HepG2 (cell line): ENCODE measurements at regions not wholly inside any gene's neighbourhood (a gene's known extent, or its start where the extent isn't known, plus 50 kb on each side); places are given as distances from the start of the nearest gene placed in this dataset.
A peak's percentile ranks its signal among the peaks of the same experiment; 100 is the strongest.

Source experiments
- EP300 ChIP-seq, 3 experiments: sonication (generic) in 1 of 3; formaldehyde crosslinking in 1 of 3; IDR thresholded peaks; 2 replicates each; pipeline versions ENCODE4 v1.5.1 to v1.6.1; 2011 to 2020; ENCODE audit warnings: low read depth in 2 of 3, low read length in 2 of 3, borderline replicate concordance in 1 of 3, improper control_type of control experiment in 1 of 3, mild to moderate bottlenecking in 1 of 3, missing genetic modification reagents in 1 of 3, moderate library complexity in 1 of 3
- ETV5 ChIP-seq: IDR thresholded peaks from 2 replicates; pipeline ENCODE4 v1.6.1; 2018; ENCODE audit warnings: missing biosample characterization, missing genetic modification reagents, inconsistent platforms, borderline replicate concordance
- KLF13 ChIP-seq: sonication (generic); formaldehyde crosslinking; IDR thresholded peaks from 2 replicates; pipeline ENCODE4 v1.4.0; 2020; ENCODE audit warnings: mild to moderate bottlenecking, missing genetic modification reagents
- KLF9 ChIP-seq: IDR thresholded peaks from 2 replicates; pipeline ENCODE4 v1.6.1; 2016; ENCODE audit warnings: low read depth
- NCOA2 ChIP-seq: sonication (generic); formaldehyde crosslinking; IDR thresholded peaks from 2 replicates; pipeline ENCODE4 v1.8.0; 2022; ENCODE audit warnings: inconsistent platforms
- SIN3A ChIP-seq: IDR thresholded peaks from 2 replicates; pipeline ENCODE4 v1.6.1; 2011; ENCODE audit warnings: low read depth, mild to moderate bottlenecking, control low read depth, low read length, borderline replicate concordance
- SRF ChIP-seq: IDR thresholded peaks from 2 replicates; pipeline ENCODE4 v1.6.1; 2011; ENCODE audit warnings: mild to moderate bottlenecking, low read depth, low read length, moderate library complexity
- ZNF232 ChIP-seq: sonication (generic); formaldehyde crosslinking; IDR thresholded peaks from 2 replicates; pipeline ENCODE4 v1.4.0; 2020; ENCODE audit warnings: missing genetic modification reagents, borderline replicate concordance
- ZNF235 ChIP-seq: sonication (generic); formaldehyde crosslinking; IDR thresholded peaks from 2 replicates; pipeline ENCODE4 v1.8.1; 2023; ENCODE audit warnings: mild to moderate bottlenecking, missing genetic modification reagents, borderline replicate concordance
- ZNF550 ChIP-seq: sonication (generic); formaldehyde crosslinking; IDR thresholded peaks from 2 replicates; pipeline ENCODE4 v1.4.0; 2020; ENCODE audit warnings: mild to moderate bottlenecking, missing genetic modification reagents, borderline replicate concordance
- ZNF782 ChIP-seq: sonication (generic); formaldehyde crosslinking; IDR thresholded peaks from 2 replicates; pipeline ENCODE4 v1.4.0; 2020; ENCODE audit warnings: missing genetic modification reagents, mild to moderate bottlenecking, borderline replicate concordance
- TF ChIP-seq, protein P1 (sequence below): sonication (generic); formaldehyde crosslinking; IDR thresholded peaks from 2 replicates; pipeline ENCODE4 v1.4.0; 2020; ENCODE audit warnings: missing genetic modification reagents
- TF ChIP-seq, protein P2 (sequence below): sonication (generic); formaldehyde crosslinking; IDR thresholded peaks from 2 replicates; pipeline ENCODE4 v1.5.0; 2020; ENCODE audit warnings: mild to moderate bottlenecking, missing genetic modification reagents
- TF ChIP-seq, protein P3 (sequence below): sonication (generic); formaldehyde crosslinking; IDR thresholded peaks from 2 replicates; pipeline ENCODE4 v1.5.0; 2020; ENCODE audit warnings: mild to moderate bottlenecking, missing genetic modification reagents
- TF ChIP-seq, protein P4 (sequence below): sonication (generic); formaldehyde crosslinking; IDR thresholded peaks from 2 replicates; pipeline ENCODE4 v1.8.0; 2022; ENCODE audit warnings: mild to moderate bottlenecking, missing genetic modification reagents, borderline replicate concordance
- TF ChIP-seq, protein P5 (sequence below): IDR thresholded peaks from 2 replicates; pipeline ENCODE4 v1.6.1; 2016; ENCODE audit warnings: missing biosample characterization, missing genetic modification reagents, low read depth

DNA sequence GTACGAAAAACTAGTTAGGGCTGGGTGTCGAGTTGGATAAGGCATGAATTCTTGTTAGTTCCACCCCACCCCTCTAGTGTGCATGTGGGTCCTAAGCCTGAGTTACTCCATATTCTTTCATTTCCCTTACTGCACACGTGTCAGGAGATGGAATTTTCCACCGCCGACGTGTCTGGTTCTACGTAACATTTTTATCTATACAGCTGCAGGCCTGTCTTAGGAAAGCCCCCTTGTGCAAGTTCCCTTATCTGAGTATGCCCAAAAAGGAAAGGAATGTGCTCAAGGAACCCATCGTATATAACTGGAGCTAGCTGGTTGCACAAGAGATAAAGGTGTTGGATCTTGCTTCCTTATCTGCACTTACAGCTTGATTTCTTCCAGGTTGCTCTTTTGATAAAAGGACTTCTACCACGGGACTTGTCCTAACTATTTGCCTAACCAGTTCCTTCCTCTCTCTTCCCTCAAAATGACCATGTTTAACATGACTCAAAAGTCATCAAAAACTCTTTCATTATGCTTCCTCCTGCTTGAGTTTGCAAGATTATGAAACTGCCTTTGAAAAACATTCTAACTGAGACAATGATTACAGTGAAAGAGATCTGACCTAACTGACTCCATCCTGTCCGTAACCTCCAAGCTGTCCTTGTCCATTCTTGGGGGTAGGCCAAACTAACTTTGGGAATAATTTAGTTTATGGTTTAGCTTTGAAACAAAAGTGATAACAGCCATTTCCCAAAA lies 181.4 kb downstream of the AKR1D1 start (continued):
- TF ChIP-seq, protein P1, sequence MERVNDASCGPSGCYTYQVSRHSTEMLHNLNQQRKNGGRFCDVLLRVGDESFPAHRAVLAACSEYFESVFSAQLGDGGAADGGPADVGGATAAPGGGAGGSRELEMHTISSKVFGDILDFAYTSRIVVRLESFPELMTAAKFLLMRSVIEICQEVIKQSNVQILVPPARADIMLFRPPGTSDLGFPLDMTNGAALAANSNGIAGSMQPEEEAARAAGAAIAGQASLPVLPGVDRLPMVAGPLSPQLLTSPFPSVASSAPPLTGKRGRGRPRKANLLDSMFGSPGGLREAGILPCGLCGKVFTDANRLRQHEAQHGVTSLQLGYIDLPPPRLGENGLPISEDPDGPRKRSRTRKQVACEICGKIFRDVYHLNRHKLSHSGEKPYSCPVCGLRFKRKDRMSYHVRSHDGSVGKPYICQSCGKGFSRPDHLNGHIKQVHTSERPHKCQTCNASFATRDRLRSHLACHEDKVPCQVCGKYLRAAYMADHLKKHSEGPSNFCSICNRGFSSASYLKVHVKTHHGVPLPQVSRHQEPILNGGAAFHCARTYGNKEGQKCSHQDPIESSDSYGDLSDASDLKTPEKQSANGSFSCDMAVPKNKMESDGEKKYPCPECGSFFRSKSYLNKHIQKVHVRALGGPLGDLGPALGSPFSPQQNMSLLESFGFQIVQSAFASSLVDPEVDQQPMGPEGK (CRISPR knock-in tag), result peak; percentile 77
- TF ChIP-seq KLF13 (CRISPR knock-in tag), result no peak
- 0 out of 2 replicates have a peak, but pooled peaks have one; percentile 57 for TF ChIP-seq ZNF232
- TF ChIP-seq, protein P2, sequence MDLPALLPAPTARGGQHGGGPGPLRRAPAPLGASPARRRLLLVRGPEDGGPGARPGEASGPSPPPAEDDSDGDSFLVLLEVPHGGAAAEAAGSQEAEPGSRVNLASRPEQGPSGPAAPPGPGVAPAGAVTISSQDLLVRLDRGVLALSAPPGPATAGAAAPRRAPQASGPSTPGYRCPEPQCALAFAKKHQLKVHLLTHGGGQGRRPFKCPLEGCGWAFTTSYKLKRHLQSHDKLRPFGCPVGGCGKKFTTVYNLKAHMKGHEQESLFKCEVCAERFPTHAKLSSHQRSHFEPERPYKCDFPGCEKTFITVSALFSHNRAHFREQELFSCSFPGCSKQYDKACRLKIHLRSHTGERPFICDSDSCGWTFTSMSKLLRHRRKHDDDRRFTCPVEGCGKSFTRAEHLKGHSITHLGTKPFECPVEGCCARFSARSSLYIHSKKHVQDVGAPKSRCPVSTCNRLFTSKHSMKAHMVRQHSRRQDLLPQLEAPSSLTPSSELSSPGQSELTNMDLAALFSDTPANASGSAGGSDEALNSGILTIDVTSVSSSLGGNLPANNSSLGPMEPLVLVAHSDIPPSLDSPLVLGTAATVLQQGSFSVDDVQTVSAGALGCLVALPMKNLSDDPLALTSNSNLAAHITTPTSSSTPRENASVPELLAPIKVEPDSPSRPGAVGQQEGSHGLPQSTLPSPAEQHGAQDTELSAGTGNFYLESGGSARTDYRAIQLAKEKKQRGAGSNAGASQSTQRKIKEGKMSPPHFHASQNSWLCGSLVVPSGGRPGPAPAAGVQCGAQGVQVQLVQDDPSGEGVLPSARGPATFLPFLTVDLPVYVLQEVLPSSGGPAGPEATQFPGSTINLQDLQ (CRISPR knock-in tag), result no peak
- TF ChIP-seq, protein P3, sequence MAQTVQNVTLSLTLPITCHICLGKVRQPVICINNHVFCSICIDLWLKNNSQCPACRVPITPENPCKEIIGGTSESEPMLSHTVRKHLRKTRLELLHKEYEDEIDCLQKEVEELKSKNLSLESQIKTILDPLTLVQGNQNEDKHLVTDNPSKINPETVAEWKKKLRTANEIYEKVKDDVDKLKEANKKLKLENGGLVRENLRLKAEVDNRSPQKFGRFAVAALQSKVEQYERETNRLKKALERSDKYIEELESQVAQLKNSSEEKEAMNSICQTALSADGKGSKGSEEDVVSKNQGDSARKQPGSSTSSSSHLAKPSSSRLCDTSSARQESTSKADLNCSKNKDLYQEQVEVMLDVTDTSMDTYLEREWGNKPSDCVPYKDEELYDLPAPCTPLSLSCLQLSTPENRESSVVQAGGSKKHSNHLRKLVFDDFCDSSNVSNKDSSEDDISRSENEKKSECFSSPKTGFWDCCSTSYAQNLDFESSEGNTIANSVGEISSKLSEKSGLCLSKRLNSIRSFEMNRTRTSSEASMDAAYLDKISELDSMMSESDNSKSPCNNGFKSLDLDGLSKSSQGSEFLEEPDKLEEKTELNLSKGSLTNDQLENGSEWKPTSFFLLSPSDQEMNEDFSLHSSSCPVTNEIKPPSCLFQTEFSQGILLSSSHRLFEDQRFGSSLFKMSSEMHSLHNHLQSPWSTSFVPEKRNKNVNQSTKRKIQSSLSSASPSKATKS, result peak; percentile 86; the same call in 1 of the 2 replicates
- no peak for TF ChIP-seq SIN3A
- no peak for TF ChIP-seq ZNF782 (CRISPR knock-in tag)
- TF ChIP-seq SRF, result peak; percentile 99
- TF ChIP-seq ETV5, result peak; percentile 96
- TF ChIP-seq, protein P4, sequence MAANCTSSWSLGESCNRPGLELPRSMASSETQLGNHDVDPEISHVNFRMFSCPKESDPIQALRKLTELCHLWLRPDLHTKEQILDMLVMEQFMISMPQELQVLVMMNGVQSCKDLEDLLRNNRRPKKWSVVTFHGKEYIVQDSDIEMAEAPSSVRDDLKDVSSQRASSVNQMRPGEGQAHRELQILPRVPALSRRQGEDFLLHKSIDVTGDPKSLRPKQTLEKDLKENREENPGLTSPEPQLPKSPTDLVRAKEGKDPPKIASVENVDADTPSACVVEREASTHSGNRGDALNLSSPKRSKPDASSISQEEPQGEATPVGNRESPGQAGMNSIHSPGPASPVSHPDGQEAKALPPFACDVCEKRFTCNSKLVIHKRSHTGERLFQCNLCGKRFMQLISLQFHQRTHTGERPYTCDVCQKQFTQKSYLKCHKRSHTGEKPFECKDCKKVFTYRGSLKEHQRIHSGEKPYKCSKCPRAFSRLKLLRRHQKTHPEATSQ (CRISPR knock-in tag), result peak; percentile 65; the same call in 1 of the 2 replicates
- no peak for TF ChIP-seq ZNF550
- peak; percentile 99 for TF ChIP-seq NCOA2 (CRISPR knock-in tag)
- no peak for TF ChIP-seq KLF9 (CRISPR knock-in tag)
- TF ChIP-seq, protein P5, sequence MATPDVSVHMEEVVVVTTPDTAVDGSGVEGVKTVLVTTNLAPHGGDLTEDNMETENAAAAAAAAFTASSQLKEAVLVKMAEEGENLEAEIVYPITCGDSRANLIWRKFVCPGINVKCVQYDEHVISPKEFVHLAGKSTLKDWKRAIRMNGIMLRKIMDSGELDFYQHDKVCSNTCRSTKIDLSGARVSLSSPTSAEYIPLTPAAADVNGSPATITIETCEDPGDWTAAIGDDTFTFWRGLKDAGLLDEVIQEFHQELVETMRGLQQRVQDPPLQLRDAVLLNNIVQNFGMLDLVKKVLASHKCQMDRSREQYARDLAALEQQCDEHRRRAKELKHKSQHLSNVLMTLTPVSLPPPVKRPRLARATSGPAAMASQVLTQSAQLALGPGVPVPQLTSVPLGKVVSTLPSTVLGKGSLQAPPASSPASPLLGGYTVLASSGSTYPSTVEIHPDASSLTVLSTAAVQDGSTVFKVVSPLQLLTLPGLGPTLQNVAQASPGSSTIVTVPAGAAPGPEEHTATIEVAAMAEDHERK, result no peak
- no peak for TF ChIP-seq ZNF235 (CRISPR knock-in tag)
- TF ChIP-seq EP300 (IDR thresholded peaks at IDR 0.05; ENCODE audit: low read depth in 2 of 2, low read length in 2 of 2), result peak; percentile 91 to 98
- peak; percentile 98 for TF ChIP-seq EP300 (CRISPR knock-in tag; IDR thresholded peaks at IDR 0.05; ENCODE audit: borderline replicate concordance)
